GM19240 (cell line): ENCODE measurements at regions not wholly inside any gene's neighbourhood (a gene's known extent, or its start where the extent isn't known, plus 50 kb on each side); places are given as distances from the start of the nearest gene placed in this dataset.

Experiments used
- DNase-seq: peaks from one replicate; pipeline ENCODE4 v3.0.0; 2011; ENCODE audit warnings: low spot score; ENCODE audit not compliant: insufficient read length

DNA sequence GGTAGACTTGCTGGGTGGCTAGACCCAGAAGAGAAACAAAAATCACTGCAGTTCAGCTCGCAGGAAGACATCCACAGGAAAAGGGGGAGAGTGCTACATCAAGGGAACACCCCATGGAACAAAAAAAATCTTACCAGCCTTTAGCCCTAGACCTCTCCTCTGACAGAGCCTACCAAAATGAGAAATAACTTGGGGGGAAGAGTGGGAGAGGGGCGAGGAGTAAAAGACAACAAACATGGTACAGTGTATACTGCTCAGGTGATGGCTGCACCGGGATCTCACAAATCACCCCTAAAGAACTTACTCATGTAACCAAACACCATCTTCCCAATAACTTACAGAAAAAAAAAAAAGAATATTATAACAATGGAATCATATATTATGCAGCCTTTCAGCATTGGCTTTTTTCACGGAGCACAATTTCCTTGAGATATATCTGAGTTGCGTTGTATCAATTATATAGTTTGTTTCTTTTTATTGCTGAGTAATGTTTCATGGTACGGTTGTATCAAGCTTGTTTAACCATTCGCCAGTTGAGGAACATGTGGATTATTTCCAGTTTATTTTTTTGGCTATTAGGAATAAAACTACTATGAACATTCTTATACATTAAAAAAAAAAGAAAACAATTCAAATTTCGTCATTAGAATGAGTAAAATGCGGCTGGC is 90.9 kb downstream of the ZNF280B start:
- DNase-seq = no peak

DNA sequence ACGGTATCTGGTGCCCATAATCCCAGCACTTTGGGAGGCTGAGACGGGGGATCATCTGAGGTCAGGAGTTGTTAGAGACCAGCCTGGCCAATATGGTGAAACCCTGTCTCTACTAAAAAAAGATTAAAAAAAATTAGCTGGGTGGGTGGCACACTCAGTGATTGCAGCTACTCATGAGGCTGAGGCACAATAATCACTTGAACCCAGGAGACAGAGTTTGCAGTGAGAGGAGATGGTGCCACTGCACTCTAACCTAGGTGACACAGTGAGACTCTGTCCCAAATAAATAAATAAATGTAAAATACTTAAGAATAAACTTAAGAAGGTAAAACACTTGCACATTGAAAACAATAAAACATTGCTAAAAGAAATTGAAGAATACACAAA is 90.4 kb downstream of the ZNF280B start:
- no peak for DNase-seq

DNA sequence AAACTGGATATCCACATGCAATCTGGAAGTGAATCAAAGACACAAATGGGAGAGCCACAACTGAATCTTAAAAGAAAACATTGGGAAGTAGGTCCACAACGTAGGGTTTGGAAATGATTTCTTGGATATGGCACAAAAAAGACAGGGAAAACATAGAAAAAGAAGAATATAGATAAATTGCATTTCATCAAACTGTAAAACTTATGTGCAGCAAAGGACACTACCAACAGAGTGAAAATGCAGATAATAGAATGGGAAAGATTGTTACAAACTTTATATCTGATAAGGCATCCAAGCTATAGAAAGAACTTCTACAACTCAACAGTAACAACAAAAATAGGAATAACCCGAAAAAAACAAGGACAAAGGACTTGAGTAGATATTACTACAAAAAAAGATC is 89.6 kb downstream of the ZNF280B start:
- no peak for DNase-seq

DNA sequence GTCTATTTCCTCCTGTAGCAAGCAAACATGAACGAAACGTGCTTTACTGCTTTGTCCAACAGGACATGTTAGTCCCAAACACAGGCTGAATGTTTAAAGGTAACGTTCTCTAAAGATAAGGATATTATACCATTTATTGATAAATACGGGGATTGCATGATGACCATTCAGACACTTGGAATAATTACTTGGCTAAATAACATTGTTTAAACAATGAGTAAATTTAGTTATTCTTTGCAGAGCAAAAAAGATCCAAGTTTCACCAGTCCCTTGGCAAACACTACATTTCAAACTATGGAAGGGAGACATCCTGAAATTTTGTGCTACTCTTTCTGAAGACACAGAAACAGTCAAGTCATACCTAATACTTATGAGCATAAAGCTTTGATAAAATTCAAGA is 88.0 kb downstream of the ZNF280B start:
- DNase-seq = no peak

DNA sequence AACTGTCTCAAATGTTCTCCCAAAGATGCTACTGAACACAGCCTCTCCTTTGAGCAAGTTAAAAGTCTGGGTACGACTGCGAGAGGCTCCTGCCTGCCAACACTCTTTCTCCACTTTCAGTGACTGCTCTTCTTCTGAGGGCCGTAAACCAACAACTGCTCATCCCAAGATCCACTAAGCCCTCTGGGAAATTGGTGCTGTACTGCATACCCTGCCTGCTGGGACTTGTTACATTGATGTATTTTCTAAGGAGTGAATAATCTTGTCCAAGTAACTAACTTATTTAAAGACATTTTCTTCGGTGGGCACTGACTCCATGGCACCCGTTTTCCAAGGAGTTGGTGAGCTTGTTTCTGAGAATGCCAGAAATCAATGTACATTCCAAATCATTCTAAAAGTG is 87.2 kb downstream of the ZNF280B start:
- no peak for DNase-seq

DNA sequence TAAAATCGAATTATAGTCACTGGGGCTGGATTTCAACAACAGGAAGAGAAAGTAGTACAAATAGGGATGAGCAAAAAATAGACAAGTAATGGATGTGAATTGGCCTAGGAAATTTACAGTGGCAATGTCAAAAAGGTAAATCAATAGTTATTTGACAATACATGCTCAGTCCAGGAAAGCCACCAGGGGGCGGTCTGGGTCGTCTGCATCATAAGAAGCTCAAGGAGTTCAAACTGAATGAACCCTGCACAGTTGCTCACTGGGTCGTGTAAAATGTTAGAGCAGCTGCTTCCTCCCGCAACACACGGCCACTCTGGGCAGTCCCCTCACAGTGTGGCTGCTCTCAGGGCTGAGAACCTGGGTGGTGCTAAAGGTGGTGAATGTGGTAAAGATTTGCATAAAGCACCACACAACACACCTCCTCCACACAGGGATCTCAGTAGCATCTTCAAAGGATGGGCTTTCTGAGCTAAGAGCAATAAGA is 85.9 kb downstream of the ZNF280B start:
- peak; percentile 83 for DNase-seq

DNA sequence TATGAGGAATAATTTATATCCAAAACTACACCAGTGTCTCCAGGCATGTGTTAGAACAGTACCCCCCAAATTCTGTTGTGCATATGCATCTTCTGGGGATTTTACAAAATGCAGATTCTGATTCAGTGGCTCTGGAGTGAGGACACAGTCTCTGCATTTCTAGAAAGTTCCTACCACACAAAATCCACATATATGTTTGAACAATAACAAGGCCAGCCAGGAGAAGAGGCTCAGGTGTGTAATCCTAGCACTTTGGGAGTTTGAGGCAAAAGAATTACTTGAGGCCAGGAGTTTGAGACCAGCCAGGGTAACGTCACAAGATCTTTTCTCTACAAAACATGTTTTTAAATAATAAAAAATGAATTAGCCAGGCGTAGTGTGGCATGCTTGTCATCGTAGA is 84.9 kb downstream of the ZNF280B start:
- DNase-seq = no peak

DNA sequence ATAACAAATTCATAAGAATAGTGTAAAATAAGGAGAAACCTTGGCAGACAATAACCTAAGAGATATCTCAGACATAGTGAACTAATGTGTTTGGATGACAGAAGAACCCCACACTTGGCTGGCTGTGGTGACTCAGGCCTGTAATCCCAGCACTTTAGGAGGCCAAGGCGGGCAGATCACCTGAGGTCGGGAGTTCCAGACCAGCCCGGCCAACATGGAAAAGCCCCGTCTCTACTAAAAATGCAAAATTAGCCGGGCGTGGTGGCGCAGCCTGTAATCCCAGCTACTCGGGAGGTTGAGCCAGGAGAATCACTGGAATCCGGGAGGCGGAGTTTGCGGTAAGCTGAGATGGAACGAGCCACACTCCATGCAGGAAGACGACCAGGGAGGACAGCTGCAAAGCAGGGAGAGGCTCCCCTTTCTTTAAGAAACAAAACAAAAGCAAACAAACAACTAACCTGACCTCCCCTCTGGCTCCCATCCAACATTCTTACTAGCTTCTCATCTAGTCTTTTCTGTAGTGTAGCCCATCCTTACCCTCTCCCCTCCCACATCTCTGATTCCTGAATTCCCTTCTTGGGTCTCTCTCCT is 84.2 kb downstream of the ZNF280B start:
- no peak for DNase-seq

DNA sequence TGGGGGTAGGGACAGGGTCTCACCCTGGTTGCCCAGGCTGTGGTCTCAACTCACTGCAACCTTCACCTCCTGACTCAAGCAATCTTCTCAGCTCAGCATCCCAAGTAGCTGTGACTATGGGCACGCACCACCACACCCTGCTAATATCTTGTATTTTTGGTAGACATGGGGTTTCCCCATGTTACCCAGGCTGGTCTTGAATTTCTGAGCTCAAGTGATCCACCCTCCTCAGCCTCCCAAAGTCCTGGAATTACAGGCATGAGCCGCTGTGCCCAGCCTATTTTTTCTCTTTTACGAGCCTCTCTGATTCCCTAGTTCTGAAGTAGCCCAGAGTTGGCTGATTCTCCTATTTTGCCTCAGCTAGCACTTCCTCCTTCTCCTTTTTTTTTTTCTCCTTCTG is 83.6 kb downstream of the ZNF280B start:
- DNase-seq = no peak

DNA sequence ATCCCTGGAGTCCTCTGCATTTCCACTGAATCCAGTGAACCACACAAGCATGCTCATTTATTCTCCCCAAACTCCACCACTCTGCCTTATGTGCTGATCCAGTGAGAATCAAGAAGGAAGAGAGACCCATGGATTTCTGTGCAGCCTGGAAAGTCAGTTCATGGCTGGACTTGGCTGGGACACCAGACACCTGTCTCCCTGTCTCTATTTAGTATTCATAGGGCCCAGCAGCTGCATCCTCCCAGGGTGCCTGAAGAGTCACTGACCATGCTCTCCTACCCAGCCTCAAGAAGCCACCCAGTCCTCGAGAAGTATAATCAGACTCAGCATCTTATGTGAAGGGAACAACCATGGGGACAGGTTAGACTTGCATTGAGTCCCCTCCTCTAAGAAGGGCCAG is 83.2 kb downstream of the ZNF280B start:
- no peak for DNase-seq

DNA sequence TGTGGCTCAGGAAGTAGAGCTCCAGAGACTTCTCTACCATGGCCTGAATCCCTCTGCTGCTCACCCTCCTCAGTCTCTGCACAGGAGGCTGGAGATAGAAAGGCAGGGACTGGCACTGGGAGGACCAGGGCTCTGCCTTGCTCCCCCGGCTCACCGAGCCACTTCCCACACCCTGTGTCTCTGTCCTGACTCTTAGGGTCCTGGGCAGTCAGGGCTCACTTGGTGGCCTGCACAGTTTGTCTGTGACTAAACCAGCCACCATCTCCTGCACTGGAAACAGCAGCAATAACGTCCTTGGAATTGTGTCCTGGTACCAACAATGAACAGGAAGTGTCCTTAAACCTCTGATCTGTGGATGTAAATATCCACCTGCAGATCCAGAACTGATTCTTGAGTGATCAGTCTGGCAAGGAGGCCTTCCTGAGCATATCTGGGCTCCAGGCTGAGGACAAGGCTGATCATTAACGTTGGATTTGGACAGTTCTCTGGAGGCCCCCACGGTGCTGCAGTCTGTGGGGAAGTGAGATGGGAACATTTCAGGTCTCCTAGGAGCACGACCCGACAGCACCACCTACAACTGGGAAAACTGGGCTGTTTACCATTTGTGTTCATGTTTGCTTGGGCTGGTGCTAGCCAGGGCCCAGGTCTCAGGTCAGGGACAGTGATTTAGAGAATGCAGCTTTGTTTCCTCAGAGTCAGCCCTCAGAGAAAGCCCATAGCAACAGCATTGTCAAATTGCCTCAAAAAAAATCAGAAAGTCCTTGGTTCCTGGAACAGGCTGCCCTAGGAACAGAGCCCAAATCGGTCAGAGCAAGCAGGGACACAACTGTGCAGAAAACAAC is 82.5 kb downstream of the ZNF280B start:
- DNase-seq = no peak

DNA sequence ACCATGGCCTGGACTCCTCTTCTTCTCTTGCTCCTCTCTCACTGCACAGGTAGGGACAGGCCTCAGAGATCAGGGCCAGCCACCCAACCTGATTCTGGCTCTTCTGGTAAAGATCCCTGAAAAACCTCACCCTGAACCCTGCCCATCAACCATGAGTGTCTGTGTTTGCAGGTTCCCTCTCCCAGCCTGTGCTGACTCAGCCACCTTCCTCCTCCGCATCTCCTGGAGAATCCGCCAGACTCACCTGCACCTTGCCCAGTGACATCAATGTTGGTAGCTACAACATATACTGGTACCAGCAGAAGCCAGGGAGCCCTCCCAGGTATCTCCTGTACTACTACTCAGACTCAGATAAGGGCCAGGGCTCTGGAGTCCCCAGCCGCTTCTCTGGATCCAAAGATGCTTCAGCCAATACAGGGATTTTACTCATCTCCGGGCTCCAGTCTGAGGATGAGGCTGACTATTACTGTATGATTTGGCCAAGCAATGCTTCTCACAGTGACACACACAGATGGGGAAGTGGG is 80.9 kb downstream of the ZNF280B start:
- no peak for DNase-seq

DNA sequence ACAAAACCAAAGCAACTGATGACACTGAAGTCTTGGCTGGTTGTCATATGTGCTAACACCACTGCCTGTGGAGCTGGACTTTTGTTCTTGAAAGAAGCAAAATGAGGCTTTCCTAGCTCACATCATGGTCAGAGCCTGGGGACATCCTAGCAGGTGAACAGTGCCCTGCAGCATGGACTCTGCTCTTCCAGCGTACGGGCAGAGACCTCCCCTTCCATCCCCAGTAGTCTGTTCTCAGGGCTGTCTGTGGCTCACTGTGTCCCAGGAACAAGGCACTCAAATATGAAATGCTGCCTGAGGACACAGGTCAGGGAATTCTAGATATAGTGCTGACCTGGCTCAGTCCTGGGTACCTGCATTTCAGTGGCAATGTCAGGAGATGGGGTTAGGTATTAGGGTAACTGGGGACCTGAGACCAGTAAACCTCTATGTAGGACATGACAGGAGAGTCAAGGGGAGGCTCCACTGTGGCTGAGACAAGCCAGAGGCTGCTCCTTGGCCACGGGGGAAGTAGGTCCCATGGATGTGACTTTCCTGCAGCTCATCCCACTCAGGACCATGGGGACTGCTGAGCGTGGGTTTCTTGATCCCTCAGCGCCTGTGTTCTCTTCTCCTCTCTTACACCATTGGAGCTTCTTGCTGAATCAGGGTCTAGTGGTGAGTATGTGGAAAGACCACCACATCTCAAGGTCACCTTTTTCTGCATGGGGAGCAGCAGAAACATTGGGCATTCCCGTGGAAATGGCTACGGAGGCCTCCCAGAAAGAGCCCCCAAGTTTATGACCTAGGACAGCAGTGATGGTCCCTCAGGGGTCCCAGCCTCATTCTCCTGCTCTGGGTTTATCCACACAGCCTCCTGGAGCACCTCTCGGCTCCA is 80.1 kb downstream of the ZNF280B start:
- no peak for DNase-seq

DNA sequence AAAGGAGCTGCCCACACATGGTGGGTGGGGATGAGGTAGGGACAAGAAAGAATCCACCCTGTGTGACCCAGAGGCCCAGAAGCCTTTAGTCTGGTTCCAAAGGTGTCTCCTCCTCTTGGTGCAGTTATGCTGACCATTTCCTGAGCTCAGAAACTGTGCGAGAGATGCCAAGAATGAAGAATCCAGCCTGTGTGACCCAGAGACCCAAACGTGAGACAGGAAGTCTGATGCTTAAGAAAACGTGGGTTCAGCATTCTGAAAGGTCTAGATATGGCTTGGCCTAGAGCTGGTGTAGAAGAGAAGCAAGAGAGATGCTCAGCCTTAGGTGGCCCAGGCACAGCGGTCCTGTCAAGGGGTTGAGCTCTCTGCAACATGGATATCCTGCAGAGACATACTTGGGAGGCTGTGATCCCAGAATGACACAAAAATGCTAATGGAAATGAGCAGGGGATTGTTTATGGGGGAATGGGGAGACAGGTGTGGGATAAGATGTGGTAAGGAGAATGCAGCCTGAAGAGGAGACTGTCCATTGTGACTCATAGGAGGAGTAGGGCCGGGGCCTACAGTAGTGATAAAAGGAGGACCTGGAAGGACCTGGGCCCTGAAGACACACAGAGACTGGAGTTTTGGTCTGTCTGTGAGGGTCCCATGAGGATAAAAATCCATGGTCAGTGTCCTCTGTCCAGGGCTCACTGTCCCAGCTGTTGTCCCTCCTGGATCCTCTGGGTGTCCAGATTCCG is 79.0 kb downstream of the ZNF280B start:
- DNase-seq = no peak

DNA sequence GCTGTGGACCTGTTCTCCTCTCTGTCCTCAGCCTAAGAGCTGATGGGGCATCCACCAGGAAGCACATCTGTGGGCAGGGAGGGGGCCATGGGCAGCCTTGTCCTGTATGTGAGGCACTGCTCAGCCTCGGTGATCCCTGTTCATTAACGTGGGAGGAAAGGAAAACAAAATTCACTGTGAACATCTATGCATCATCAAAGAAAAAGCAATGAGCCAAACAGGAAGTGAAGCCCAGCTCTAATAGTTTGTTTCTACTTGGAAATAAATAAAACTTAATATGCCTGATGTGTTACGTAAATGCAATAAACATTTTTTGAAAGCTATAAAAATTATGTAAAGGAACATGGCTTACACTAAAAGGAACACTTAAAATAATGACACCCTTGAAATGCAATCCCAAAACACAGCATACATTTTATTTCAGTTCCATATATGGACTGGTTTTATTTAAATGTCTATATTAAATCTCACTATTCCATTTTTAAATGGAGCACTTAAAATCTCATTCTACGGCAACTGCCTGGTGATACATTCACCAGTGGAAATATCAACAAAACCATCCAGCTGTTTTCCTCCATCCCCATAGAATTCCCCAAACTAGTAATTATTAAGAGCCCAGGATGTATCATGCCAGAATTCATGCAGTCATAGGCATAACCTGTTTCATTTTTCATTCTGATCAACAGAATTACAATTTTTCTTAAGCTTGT is 78.3 kb downstream of the ZNF280B start:
- DNase-seq = no peak

DNA sequence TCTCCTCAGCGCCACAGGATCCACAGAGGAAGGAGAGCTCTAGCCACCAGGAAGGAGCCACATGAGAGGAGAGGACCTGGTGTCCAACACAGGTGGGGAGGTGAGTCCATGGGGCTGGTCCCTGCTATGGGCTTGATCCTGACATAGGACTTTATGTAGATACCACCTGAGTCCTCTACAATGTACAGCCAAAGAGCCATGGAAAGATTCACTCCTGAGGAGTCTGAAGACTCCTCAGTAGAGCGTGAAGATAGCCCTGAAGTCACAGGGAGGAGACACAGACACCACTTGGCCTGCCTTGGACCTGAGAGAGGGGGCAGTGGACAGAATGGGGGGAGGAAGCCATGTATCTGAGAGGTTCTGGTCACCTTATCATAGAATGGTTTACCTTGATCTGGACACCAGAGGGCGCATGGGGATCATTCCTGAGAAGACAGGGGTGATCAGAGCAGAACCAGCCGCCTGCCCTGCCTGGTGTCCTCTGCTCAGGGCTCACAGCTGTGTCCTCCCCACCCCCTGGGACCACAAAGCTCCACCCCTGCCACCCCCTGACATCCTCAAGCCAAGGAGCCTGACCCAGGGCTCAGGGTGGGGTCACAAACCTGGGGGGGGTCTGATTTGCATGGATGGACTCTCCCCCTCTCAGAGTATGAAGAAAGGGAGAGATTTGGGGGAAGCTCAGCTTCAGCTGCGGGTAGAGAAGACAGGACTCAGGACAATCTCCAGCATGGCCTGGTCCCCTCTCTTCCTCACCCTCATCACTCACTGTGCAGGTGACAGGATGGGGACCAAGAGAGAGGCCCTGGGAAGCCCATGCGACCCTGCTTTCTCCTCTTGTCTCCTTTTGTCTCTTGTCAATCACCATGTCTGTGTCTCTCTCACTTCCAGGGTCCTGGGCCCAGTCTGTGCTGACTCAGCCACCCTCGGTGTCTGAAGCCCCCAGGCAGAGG is 77.0 kb downstream of the ZNF280B start:
- DNase-seq = peak; percentile 59

DNA sequence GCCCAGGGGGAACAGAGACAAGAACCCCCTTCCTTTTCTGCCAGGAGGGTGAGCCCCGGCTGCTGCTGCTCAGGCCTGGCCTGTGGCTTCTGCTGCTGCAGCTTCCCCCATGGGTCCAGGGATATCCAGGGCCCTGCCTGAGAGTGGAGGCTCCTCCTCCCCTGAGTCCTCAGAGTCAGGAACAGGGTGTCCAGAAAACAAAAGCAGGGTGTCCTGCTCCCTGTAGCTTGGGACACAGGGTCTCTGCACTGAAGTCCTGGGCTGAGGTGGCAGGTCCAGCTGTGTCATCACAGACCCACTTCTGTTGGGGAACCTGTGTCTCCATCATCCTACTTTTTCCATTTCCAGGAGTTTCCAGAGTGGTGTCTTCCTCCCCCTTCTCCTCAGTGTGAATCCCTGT is 76.1 kb downstream of the ZNF280B start:
- DNase-seq = no peak

DNA sequence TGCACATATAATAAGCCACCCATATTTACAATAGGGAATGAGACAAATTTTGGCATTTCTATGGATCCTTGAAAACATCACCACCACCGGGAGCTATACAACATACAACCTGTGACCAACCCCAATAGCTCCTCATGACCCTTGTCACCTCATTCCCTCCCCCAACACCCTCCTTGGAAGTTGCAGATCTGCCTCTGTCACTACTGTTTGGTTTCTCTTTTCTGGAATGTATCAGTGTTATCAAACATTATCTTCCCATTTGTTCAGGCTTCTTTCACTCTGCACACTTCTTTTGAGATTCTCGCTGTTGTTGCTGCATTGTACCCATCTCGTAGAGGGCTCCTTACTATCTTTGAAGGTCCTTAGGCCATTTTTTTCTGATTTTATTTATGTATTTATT is 75.6 kb downstream of the ZNF280B start:
- no peak for DNase-seq

DNA sequence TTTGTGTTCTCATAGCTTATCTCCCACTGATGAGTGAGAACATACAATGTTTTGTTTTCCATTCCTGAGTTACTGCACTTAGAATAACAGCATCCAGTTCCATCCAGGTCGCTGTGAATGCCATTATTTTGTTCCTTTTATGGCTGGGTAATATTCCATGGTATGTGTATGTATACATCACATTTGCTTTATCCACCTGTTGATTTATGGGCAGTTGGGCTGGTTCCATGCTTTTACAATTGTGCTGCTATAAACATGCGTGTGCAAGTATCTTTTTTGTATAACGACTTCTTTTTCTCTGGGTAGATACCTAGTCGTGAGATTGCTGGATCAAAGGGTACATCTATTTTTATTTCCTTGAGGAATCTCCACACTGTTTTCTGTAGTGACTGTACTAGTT is 74.8 kb downstream of the ZNF280B start:
- DNase-seq = no peak
